HS-5 (cell line): ENCODE measurements at regions not wholly inside any gene's neighbourhood (a gene's known extent, or its start where the extent isn't known, plus 50 kb on each side); places are given as distances from the start of the nearest gene placed in this dataset.

Source experiments
- DNase-seq: peaks from one replicate; pipeline ENCODE4 v3.0.0-alpha.2; 2012; ENCODE audit warnings: low read depth

DNA sequence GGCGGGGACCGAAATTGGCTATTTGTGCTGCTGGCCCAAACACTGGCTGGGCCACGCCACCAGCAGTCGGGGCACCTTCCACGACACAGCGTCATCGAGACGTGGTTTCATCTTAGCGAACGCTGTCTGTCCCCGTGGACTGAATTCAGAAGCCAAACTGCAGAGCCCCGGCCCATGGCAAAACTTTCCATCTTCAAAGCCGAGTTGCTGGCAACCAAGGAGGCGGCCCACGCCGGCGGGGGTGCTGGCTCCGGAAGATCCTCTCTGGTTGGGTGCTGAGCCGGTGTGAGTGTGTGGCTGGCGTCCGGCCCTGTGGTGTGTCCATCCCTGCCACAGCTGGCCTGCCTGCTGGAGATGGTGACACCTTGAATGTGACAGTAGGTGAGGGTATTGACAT, 96.6 kb upstream of the ADRA2C start:
- DNase-seq = no peak

GRCh38 chr4:3668825-3669552, 97.2 kb upstream of the ADRA2C start:
- no peak for DNase-seq

DNA sequence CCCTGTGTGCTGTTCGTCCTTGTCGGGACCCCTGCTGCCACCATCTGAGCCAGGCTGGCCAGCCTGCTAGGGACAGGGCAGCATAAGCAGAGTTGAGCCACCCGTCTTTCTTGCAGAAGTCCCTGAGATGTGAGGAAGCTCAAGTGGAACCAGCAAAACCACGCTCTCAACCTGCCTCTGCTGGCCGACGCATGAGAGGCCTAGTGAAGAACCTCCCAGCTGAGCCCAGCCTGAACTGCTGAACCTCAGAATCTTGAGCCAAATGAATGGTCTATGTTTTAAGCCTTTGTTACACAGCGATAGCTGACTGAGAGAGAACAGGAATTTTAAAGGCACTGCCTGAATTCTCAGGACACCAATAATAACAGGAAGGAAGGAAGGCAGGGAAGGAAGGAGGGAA, 98.9 kb upstream of the ADRA2C start:
- no peak for DNase-seq

- no peak for DNase-seq
These were observed 99.9 kb upstream of the ADRA2C start for GRCh38 chr4:3666263-3666662.

DNA sequence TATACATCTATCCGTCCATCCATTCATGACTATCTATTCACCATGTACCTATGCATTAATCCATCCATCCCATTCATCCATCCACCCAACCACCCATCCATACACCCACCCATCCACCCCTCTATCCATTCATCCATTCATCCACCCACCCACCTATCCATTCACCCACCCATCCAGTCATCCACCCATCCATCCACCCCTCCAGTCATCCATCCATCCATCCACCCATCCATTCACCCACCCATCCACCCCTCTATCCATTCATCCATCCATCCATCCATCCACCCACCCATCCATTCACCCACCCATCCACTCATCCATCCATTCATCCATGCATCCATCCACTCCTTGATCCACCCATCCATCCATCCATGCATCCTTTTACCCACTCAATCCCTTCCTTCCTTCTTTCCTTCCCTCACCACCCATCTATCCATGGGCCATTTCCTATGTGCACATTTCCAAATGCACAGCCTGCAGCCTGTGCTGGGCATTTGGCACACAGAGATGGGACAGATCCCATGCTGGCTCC, 100.8 kb upstream of the ADRA2C start:
- no peak for DNase-seq

- DNase-seq = no peak
These were observed 102.4 kb upstream of the ADRA2C start for GRCh38 chr4:3663791-3664190.

GRCh38 chr4:3662516-3662915, 103.7 kb upstream of the ADRA2C start:
- DNase-seq = no peak

DNA sequence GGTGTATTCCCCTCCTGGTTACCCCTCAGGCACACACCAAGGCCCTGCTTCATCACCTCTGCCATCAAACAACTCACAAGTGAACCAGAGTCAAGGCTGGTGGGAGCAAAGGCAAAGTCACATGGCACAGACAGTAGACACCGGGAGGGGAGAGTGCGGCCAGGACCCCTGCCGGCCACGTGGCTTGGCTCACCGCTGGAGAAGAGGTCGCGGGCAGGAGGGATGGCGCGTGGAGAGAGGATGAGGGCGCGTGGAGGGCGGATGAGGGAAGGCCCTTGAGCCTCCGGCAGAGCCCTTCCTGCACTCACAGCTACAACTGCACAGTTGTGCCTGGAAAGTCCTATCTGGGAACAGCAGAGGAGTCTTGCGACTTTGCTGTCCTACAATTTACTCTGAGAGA, 104.2 kb upstream of the ADRA2C start:
- no peak for DNase-seq

DNA sequence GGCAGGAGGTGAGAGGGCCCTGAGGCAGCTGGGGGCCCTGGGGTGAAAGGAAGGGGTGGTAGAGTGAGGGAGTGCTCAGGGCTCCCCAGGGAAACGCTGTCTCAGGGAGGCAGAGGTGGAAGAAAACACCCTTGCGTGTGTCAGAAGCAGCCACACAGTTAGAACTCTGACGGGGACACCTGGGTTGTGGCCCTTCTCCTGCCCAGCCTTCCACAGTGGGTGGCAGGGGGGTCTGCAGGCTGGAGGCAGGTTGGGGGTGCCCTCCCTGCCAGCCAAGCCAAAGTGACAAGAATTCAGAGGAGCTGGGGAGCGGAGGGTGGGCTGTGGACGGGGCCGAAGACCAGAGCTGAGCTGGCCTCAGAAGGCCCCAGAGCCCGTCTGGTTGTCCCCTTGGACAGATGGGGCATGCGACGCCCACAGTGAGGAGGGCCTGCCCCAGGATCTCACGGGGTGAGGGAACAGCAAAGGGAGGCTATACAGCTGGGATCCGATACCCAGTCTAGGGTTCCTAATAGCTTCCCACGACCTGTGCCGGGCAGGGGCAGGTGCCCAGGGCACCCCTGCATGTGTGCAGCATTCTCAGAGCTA, 105.2 kb upstream of the ADRA2C start:
- DNase-seq = no peak

DNA sequence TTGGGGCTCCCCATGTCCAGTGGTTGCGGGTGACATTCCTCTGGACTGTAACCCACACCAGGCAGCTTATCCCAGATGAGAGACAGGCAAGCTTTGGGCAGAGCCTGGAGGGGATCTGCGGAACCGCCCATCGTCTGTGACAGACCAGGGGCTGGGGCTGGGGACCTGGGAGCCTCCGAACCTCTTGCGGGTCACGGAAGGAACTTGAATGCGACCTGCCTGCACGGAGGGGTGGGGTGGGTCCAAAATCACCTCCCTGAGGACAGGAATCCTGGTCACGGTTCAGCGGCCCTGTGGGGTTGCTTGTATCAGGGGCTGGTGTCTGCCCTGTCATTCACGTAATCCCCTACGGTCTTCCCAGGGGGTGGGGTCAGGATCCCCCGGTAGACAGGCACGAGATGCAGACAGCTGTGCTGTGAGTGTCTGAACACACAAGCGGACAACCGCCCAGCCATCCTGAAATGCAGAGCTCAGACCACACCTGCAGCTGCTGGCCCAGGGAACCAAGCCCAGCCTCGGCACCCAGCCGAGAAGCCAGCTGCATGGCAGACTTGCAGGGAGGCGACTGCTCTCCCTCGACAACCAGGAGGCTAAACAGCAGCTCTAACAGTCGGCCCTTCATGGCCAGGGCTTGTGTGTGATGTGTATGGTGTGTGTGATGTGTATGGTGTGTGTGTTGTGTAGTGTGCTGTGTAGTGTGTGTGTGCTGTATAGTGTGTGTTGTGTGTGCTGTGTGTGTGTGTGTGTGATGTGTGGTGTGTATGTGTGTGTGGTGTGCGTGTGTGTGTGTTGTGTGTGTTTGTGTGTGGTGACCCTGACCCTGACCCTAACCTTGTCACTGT, 105.9 kb upstream of the ADRA2C start:
- no peak for DNase-seq

DNA sequence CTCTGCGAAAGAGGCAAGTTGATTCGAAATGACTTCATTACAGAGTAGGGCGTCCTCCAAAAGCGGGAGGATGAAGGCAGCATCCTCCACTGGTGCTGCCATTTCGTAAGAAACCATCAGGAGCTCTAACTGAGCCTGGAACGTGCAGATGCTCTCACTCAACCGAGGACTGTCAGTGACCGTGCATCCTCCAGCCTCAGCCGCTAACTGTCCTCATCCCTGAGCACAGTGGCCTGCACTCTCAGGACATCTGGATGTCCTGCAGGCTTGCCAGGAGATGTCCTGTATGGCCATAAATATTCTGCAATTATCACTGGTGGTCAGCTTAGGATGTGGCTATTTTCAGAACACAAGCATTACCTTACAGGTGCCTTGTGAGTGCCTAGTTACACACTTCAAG, 107.1 kb upstream of the ADRA2C start:
- DNase-seq = no peak

- no peak for DNase-seq
These were observed 107.7 kb upstream of the ADRA2C start for GRCh38 chr4:3658530-3658913.

- peak; percentile 31 for DNase-seq
These were observed 108.2 kb upstream of the ADRA2C start for GRCh38 chr4:3657902-3658529.

- no peak for DNase-seq
These were observed 109.5 kb upstream of the ADRA2C start for GRCh38 chr4:3656416-3657356.

- no peak for DNase-seq
These were observed 110.2 kb upstream of the ADRA2C start for GRCh38 chr4:3655963-3656362.

GRCh38 chr4:3655485-3655884, 110.7 kb upstream of the ADRA2C start:
- DNase-seq = no peak

DNA sequence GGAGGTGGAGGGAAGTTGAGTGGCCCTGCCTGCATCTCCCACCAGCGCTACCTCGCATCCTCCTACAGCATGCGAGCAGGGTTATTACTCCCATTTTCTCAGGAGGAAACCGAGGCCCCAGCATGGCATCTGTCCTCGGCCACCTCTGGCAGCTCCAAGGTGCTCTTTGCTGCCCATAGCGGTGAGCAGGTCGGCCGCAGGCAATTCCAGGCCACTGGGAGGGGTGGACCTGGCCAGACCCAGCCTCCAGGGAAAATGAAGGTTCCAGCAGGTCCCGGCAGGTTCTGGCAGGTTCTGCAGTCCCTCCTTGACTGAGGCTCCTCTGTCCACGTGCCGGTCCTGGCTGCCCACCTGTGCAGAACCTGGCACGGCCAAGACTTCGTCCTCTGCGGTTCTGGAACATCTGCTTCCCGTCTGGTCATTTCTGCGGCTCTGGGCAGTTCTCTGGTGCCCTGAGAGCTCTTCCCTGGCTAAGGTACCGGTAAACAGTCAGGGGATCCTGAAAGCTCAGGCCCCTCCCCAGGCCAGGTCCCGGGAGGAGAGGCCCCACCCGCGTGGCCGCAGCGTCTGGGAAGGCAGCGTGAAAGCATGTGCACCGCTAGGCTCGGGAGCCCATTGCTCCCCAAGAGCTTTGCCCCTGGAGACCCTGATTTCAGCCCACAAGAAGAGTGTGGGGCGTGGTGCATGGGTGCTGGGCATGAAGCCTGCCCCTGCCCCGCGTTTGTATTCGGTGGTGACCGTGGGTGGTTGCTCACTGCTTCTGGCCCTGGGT, 112.0 kb upstream of the ADRA2C start:
- no peak for DNase-seq

DNA sequence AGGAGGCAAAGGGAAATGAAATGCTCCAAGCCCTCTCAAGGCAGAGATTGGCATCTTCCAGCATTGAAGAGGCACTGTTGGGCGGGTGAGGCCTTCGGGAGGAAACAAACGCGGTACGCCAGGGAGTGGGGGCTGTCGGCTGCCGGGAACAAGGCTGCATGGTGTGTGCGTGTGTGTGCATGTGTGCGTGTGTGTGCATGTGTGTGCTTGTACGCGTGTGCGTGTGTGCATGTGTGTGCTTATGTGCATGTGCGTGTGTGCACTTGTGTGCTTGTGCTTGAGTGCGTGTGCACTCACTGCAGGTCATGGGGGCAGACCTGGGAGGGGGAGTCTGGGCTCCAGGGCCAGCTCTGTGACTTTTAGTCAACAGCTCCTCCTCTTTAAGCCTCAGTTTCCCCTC, 113.6 kb upstream of the ADRA2C start:
- no peak for DNase-seq

- DNase-seq = no peak
These were observed 114.8 kb upstream of the ADRA2C start for GRCh38 chr4:3651267-3651845.

GRCh38 chr4:3649491-3649890, 116.7 kb upstream of the ADRA2C start:
- DNase-seq = no peak
